Spleen (tissue), 11 donors: ENCODE measurements at regions not wholly inside any gene's neighbourhood (a gene's known extent, or its start where the extent isn't known, plus 50 kb on each side); places are given as distances from the start of the nearest gene placed in this dataset.

Experiments
- DNase-seq: peaks from one replicate; pipeline ENCODE4 v3.0.0-alpha.2; 2020
- H3K27ac ChIP-seq, 8 donors: fragments of 200-600 bp; sonication (generic) in 7 of 8; 1 replicate in 4 of 8; 2 replicates in 4 of 8; pipeline versions ENCODE4 v1.5.0 to v1.8.0; 2016 to 2021; ENCODE audit warnings: inconsistent platforms in 4 of 8, mild to moderate bottlenecking in 4 of 8, moderate library complexity in 1 of 8
- H3K27me3 ChIP-seq, 7 donors: fragments of 200-600 bp; sonication (generic) in 6 of 7; replicated peaks in 1 of 7; 1 replicate in 4 of 7; 2 replicates in 3 of 7; pipeline versions ENCODE4 v1.5.0 to v1.8.0; 2016 to 2021; ENCODE audit warnings: inconsistent platforms in 3 of 7, mild to moderate bottlenecking in 1 of 7
- H3K36me3 ChIP-seq, 6 donors: fragments of 200-600 bp; sonication (generic) in 5 of 6; 1 replicate in 4 of 6; 2 replicates in 2 of 6; pipeline versions ENCODE4 v1.5.0 to v1.8.0; 2016 to 2021; ENCODE audit warnings: inconsistent platforms in 2 of 6
- H3K4me1 ChIP-seq, 6 donors: fragments of 200-600 bp; sonication (generic) in 5 of 6; 1 replicate in 3 of 6; 2 replicates in 3 of 6; pipeline versions ENCODE4 v1.5.0 to v1.8.0; 2016 to 2021; ENCODE audit warnings: inconsistent platforms in 3 of 6
- H3K4me3 ChIP-seq, 8 donors: fragments of 200-600 bp; sonication (generic) in 7 of 8; 1 replicate in 4 of 8; 2 replicates in 4 of 8; pipeline versions ENCODE4 v1.5.0 to v1.8.0; 2016 to 2021; ENCODE audit warnings: inconsistent platforms in 4 of 8, mild to moderate bottlenecking in 4 of 8, moderate library complexity in 2 of 8
- H3K9me3 ChIP-seq, 8 donors: fragments of 200-600 bp; sonication (generic) in 7 of 8; 1 replicate in 4 of 8; 2 replicates in 4 of 8; pipeline versions ENCODE4 v1.5.0 to v1.8.0; 2016 to 2021; ENCODE audit warnings: inconsistent platforms in 4 of 8
- CTCF ChIP-seq, 11 experiments: fragments of 200-600 bp in 7 of 11; fragments of 450-650 bp in 4 of 11; sonication (generic) in 4 of 11; IDR thresholded peaks in 8 of 11; conservative IDR thresholded peaks in 3 of 11; 1 replicate in 7 of 11; 2 replicates in 4 of 11; pipeline versions ENCODE4 v1.4.0 to v1.8.0; 2016 to 2021; ENCODE audit warnings: antibody characterized with exemption in 11 of 11, inconsistent platforms in 4 of 11, mild to moderate bottlenecking in 1 of 11
- POLR2A ChIP-seq, 3 donors: fragments of 450-650 bp; IDR thresholded peaks; one replicate each; pipeline ENCODE4 v1.5.1; 2017; ENCODE audit warnings: antibody characterized with exemption in 3 of 3, mild to moderate bottlenecking in 1 of 3
- POLR2AphosphoS5 ChIP-seq, 3 donors: sonication (generic); formaldehyde crosslinking; IDR thresholded peaks; one replicate each; pipeline ENCODE4 v1.5.1; 2017; ENCODE audit warnings: antibody characterized with exemption in 3 of 3
- WGBS, 5 donors: extraction: QIAGEN DNeasy Blood & Tissue Kit in 3 of 5; methylation state at CpG; one replicate each; pipeline versions ENCODE4 v1.1.5 to v1.1.7; 2013 to 2018; 5-methylcytosine and 5-hydroxymethylcytosine counted together
- intact Hi-C: fragments of 100-400 bp; cut with DNase I; formaldehyde crosslinking; loops from one replicate; pipeline ENCODE4 v1.15.0; 2023; ENCODE audit warnings: low total_unique reads
- donor health status: healthy with polysubstance abuse.
- donor health status: DM: no; HTN: no; CAD: no; lungs with moderate emphysema.
- donor health status: DM: no; HTN: no; CAD: no.
- donor health status: Bipolar disorder and iron deficiency.
- donor health status: healthy.
- donor health status: DM: no; HTN: no; CAD: no.
- donor health status: DM: yes; HTN: yes; CAD: no.

- Histone ChIP-seq H3K27me3 (no peaks in the 10 kb centered on the region), H3K9me3 (peaks cover 0 to 5% (median 0%) of the 10 kb centered on the region in 8 donors), H3K27ac (no peak overlapping the region), H3K36me3 (no peaks in the 10 kb centered on the region), H3K4me1 (no peaks in the 10 kb centered on the region), H3K4me3 (no peak overlapping the region)
- WGBS, 5 donors, result 59 to 86% (median 68%) methylated on average over 1 of the region's 1 CpG
- no peak for TF ChIP-seq POLR2A (IDR thresholded peaks at IDR 0.05)
- no peak for TF ChIP-seq POLR2AphosphoS5 (IDR thresholded peaks at IDR 0.05)
- TF ChIP-seq CTCF (IDR thresholded peaks at IDR 0.05 in 8 of 11, conservative IDR thresholded peaks at IDR 0.05 in 3 of 11), result no peak
- intact Hi-C loops, result no loop called here
- DNase-seq, result no peak
Measured at GRCh38 chr1:99198393-99198792, 65.9 kb upstream of the PLPPR4 start.

GRCh38 chr1:99207216-99207615 lies 57.1 kb upstream of the PLPPR4 start:
- Histone ChIP-seq H3K4me3 (no peak overlapping the region), H3K9me3 (no peaks in the 10 kb centered on the region), H3K27ac (no peak overlapping the region), H3K36me3 (no peaks in the 10 kb centered on the region), H3K4me1 (no peaks in the 10 kb centered on the region), H3K27me3 (no peaks in the 10 kb centered on the region)
- TF ChIP-seq POLR2AphosphoS5 (IDR thresholded peaks at IDR 0.05), result no peak
- no peak for TF ChIP-seq CTCF (IDR thresholded peaks at IDR 0.05 in 8 of 11, conservative IDR thresholded peaks at IDR 0.05 in 3 of 11)
- no peak for TF ChIP-seq POLR2A (IDR thresholded peaks at IDR 0.05)
- intact Hi-C loops, result no loop called here
- no peak for DNase-seq
- WGBS, 5 donors, result 65 to 80% (median 72%) methylated on average over 3 of the region's 3 CpGs
